22Rv1 (cell line): ENCODE measurements at regions not wholly inside any gene's neighbourhood (a gene's known extent, or its start where the extent isn't known, plus 50 kb on each side); places are given as distances from the start of the nearest gene placed in this dataset.
"Not testable (repeated sequence)": the region's sequence is repeated elsewhere in the genome, so short reads cannot be mapped to it uniquely, and the experiment has no call there.

Experiments used
- H3K27ac ChIP-seq: fragments of 450-650 bp; 2 replicates; pipeline ENCODE4 v1.5.1; 2017

GRCh38 chr9:39632071-39632470 lies 276.6 kb downstream of the SPATA31A1 start:
- not testable (repeated sequence) for H3K27ac ChIP-seq

GRCh38 chr9:39649029-39649428 lies 293.6 kb downstream of the SPATA31A1 start:
- H3K27ac ChIP-seq, result not testable (repeated sequence)

GRCh38 chr9:39656960-39657603 lies 301.6 kb downstream of the SPATA31A1 start:
- not testable (repeated sequence) for H3K27ac ChIP-seq

GRCh38 chr9:39663020-39663419 lies 307.6 kb downstream of the SPATA31A1 start:
- not testable (repeated sequence) for H3K27ac ChIP-seq

- H3K27ac ChIP-seq, result not testable (repeated sequence)
These were observed 308.2 kb downstream of the SPATA31A1 start for GRCh38 chr9:39663713-39664112.

GRCh38 chr9:39665020-39665419 lies 309.6 kb downstream of the SPATA31A1 start:
- H3K27ac ChIP-seq, result not testable (repeated sequence)

GRCh38 chr9:39674437-39675210 lies 319.2 kb downstream of the SPATA31A1 start:
- not testable (repeated sequence) for H3K27ac ChIP-seq

GRCh38 chr9:39675211-39675553 lies 319.7 kb downstream of the SPATA31A1 start:
- not testable (repeated sequence) for H3K27ac ChIP-seq

- H3K27ac ChIP-seq, result not testable (repeated sequence)
These were observed 323.2 kb downstream of the SPATA31A1 start for GRCh38 chr9:39678534-39679263.

- not testable (repeated sequence) for H3K27ac ChIP-seq
These were observed 325.4 kb downstream of the SPATA31A1 start for GRCh38 chr9:39680694-39681401.

- not testable (repeated sequence) for H3K27ac ChIP-seq
These were observed 373.4 kb downstream of the SPATA31A1 start for GRCh38 chr9:39728862-39729261.

GRCh38 chr9:39744898-39745297 lies 389.4 kb downstream of the SPATA31A1 start:
- not testable (repeated sequence) for H3K27ac ChIP-seq

- not testable (repeated sequence) for H3K27ac ChIP-seq
These were observed 420.1 kb downstream of the SPATA31A1 start for GRCh38 chr9:39775570-39775969.

- H3K27ac ChIP-seq, result not testable (repeated sequence)
These were observed 435.9 kb downstream of the SPATA31A1 start for GRCh38 chr9:39791356-39791755.

- H3K27ac ChIP-seq, result not testable (repeated sequence)
These were observed 442.5 kb downstream of the SPATA31A1 start for GRCh38 chr9:39797935-39798334.

- not testable (repeated sequence) for H3K27ac ChIP-seq
These were observed 443.8 kb downstream of the SPATA31A1 start for GRCh38 chr9:39799252-39799651.

GRCh38 chr9:39802561-39802960 lies 447.1 kb downstream of the SPATA31A1 start:
- not testable (repeated sequence) for H3K27ac ChIP-seq

GRCh38 chr9:39809401-39810226 lies 454.1 kb downstream of the SPATA31A1 start:
- H3K27ac ChIP-seq, result not testable (repeated sequence)

- not testable (repeated sequence) for H3K27ac ChIP-seq
These were observed 454.9 kb downstream of the SPATA31A1 start for GRCh38 chr9:39810401-39810800.

GRCh38 chr9:39811615-39812014 lies 456.1 kb downstream of the SPATA31A1 start:
- H3K27ac ChIP-seq, result not testable (repeated sequence)

- H3K27ac ChIP-seq, result not testable (repeated sequence)
These were observed 473.0 kb downstream of the SPATA31A1 start for GRCh38 chr9:39828457-39828856.
